PC-9 (cell line): ENCODE measurements at regions not wholly inside any gene's neighbourhood (a gene's known extent, or its start where the extent isn't known, plus 50 kb on each side); places are given as distances from the start of the nearest gene placed in this dataset.
A peak's percentile ranks its signal among the peaks of the same experiment; 100 is the strongest.

Experiments
- BruUV-seq: library from RNA; stranded (reverse); fragments of 400-500 nt; replicated peaks from 2 replicates; lab custom pipeline; 2021; lab: Mats Ljungman, UMichigan
- CTCF ChIA-PET: fragments of 300-600 bp; sonication (Branson Sonifier 250); formaldehyde crosslinking; loops from one replicate; lab custom pipeline; 2022; ENCODE audit warnings: antibody characterized with exemption; lab: Charles Lee
- POLR2A ChIA-PET: fragments of 300-600 bp; sonication (Branson Sonifier 250); formaldehyde crosslinking; loops from one replicate; lab custom pipeline; 2022; ENCODE audit warnings: antibody characterized with exemption; ENCODE audit not compliant: unreplicated experiment; lab: Charles Lee
- DNase-seq, 2 experiments: peaks; one replicate each; pipeline versions ENCODE4 v3.0.0 to v3.0.0-alpha.2; 2015 to 2022; ENCODE audit warnings: mixed read lengths in 1 of 2
- H2AFZ ChIP-seq: fragments of 200-600 bp; sonication (generic); 2 replicates; pipeline ENCODE4 v1.8.1; 2017; ENCODE audit warnings: antibody characterized with exemption
- H3F3A ChIP-seq: fragments of 200-600 bp; sonication (generic); 2 replicates; pipeline ENCODE4 v1.8.1; 2017; ENCODE audit warnings: antibody characterized with exemption, mild to moderate bottlenecking, low read depth; ENCODE audit not compliant: insufficient read depth
- H3K27ac ChIP-seq: fragments of 200-600 bp; sonication (generic); 2 replicates; pipeline ENCODE4 v1.6.1; 2016; ENCODE audit warnings: mixed run types
- H3K27me3 ChIP-seq: fragments of 200-600 bp; sonication (generic); 2 replicates; pipeline ENCODE4 v1.6.1; 2016; ENCODE audit warnings: low read depth, mixed run types; ENCODE audit not compliant: insufficient read depth
- H3K36me3 ChIP-seq: fragments of 200-600 bp; sonication (generic); 2 replicates; pipeline ENCODE4 v1.6.1; 2016; ENCODE audit warnings: low read depth, mixed run types
- H3K4me1 ChIP-seq: fragments of 200-600 bp; sonication (generic); replicated peaks from 2 replicates; pipeline ENCODE4 v1.6.1; 2016; ENCODE audit warnings: mixed run types; ENCODE audit not compliant: insufficient read depth
- H3K4me2 ChIP-seq: fragments of 200-600 bp; sonication (generic); 2 replicates; pipeline ENCODE4 v1.6.1; 2017; ENCODE audit warnings: mixed run types
- H3K4me3 ChIP-seq: fragments of 200-600 bp; sonication (generic); 2 replicates; pipeline ENCODE4 v1.6.1; 2016; ENCODE audit warnings: mixed run types
- H3K79me2 ChIP-seq: fragments of 200-600 bp; sonication (generic); 2 replicates; pipeline ENCODE4 v1.6.1; 2017; ENCODE audit warnings: low read depth, mixed run types
- H3K9me2 ChIP-seq: fragments of 200-600 bp; sonication (generic); 2 replicates; pipeline ENCODE4 v1.8.1; 2017; ENCODE audit warnings: mild to moderate bottlenecking; ENCODE audit not compliant: insufficient read depth
- H3K9me3 ChIP-seq: fragments of 200-600 bp; sonication (generic); 2 replicates; pipeline ENCODE4 v1.8.1; 2016; ENCODE audit warnings: low read depth; ENCODE audit not compliant: insufficient read depth
- H4K20me1 ChIP-seq: fragments of 200-600 bp; sonication (generic); 2 replicates; pipeline ENCODE4 v1.8.1; 2017; ENCODE audit not compliant: insufficient read depth
- CTCF ChIP-seq: fragments of 200-600 bp; sonication (generic); conservative IDR thresholded peaks from 2 replicates; pipeline ENCODE4 v1.6.1; 2017; ENCODE audit warnings: mixed run types, antibody characterized with exemption, mild to moderate bottlenecking, moderate library complexity
- EZH2 ChIP-seq: fragments of 200-600 bp; sonication (generic); IDR thresholded peaks from 2 replicates; pipeline ENCODE4 v1.8.0; 2017; ENCODE audit warnings: antibody characterized with exemption, low read depth
- intact Hi-C: fragments of 100-400 bp; cut with micrococcal nuclease; formaldehyde crosslinking; loops from one replicate; pipeline ENCODE4 v1.10.0; 2022; ENCODE audit not compliant: unreplicated experiment

DNA sequence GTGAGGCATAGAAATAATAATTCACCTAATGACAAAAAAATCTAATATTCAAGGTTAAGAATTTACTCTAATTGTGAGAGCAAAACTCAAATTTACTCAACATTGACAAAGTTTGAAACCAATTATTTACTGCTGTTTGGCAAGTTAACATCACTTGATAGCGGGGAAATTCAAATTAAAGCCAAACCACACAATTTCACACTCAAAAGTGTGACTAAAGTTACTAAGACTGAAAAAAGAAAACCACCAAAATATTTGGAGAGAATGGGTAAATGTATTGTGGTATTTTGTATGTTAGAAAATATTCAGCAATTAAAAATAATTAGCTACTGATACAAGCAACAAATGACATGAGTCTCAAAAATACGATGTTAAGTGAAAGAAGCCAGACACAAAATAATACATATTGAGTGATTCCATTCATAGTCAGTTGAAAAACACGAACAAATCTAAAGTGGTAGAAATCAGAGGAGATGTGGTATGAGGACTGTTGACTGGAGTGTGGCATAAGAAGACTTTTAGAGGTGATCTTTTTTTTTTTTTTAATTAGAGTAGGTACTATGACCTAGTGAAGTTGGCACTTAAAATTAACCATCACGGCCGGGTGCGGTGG lies 541.4 kb upstream of the ATXN8OS start:
- no peaks in the 10 kb centered on the region; the same call in 1 of the 2 replicates for H3K9me2 ChIP-seq
- ChIA-PET POLR2A (no interaction called here), CTCF (interaction anchor here (1.0 kb wide), 1 partner anchor 10 kb away, joined by 7 read pairs; no protein-coding TSS in a partner anchor)
- H3K27me3 ChIP-seq = no peaks in the 10 kb centered on the region
- no peak overlapping the region for H3K27ac ChIP-seq
- H3K79me2 ChIP-seq = no peaks in the 10 kb centered on the region
- no peak for DNase-seq
- H2AFZ ChIP-seq = no peak overlapping the region
- no peaks in the 10 kb centered on the region for H4K20me1 ChIP-seq
- BruUV-seq = no TSS peak
- H3K4me1 ChIP-seq = no peaks in the 10 kb centered on the region
- H3K9me3 ChIP-seq = no peaks in the 10 kb centered on the region
- no peak overlapping the region for H3K4me2 ChIP-seq
- no peak overlapping the region for H3K4me3 ChIP-seq
- H3K36me3 ChIP-seq = no peaks in the 10 kb centered on the region
- intact Hi-C loops = loop anchor here (5.0 kb wide), 1 partner anchor 291 kb away; no protein-coding TSS in a partner anchor
- TF ChIP-seq EZH2 (no peak), CTCF (no peak)
- no peaks in the 10 kb centered on the region for H3F3A ChIP-seq

DNA sequence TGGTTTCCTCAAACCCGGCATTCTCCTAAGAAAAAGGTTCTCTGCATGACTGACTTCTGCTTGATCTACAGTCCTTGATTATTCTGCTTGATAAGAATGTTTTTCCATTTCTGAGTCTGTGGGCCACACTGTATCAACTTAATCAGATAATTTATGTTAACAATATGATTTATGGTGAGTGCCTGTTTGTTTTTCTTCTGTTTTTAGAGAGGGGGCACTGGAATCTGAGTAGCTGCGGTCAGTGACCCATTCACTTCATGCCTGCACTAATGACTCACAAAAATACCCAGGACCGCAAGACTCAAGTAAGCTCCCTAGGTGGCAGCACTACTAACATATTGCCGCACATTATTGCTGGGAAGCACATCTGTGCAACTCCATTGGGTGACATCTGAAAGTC lies 542.3 kb upstream of the ATXN8OS start:
- no peak overlapping the region for H2AFZ ChIP-seq
- ChIA-PET CTCF (interaction anchor here (1.0 kb wide), 1 partner anchor 9 kb away, joined by 7 read pairs; no protein-coding TSS in a partner anchor), POLR2A (no interaction called here)
- no peak overlapping the region for H3K4me3 ChIP-seq
- no peaks in the 10 kb centered on the region for H3K79me2 ChIP-seq
- no peak overlapping the region for H3K27ac ChIP-seq
- H3K36me3 ChIP-seq = no peaks in the 10 kb centered on the region
- H3F3A ChIP-seq = no peaks in the 10 kb centered on the region
- peak; percentile 57 to 59 for DNase-seq
- no peaks in the 10 kb centered on the region; the same call in 1 of the 2 replicates for H3K9me2 ChIP-seq
- no peak for TF ChIP-seq EZH2
- peak; percentile 44 for TF ChIP-seq CTCF
- no peak overlapping the region for H3K4me2 ChIP-seq
- H4K20me1 ChIP-seq = no peaks in the 10 kb centered on the region
- H3K27me3 ChIP-seq = no peaks in the 10 kb centered on the region
- H3K9me3 ChIP-seq = no peaks in the 10 kb centered on the region
- intact Hi-C loops = loop anchor here (5.0 kb wide), 1 partner anchor 292 kb away; no protein-coding TSS in a partner anchor
- BruUV-seq = no TSS peak
- no peaks in the 10 kb centered on the region for H3K4me1 ChIP-seq

GRCh38 chr13:69556540-69557196 lies 551.0 kb upstream of the ATXN8OS start:
- CTCF ChIA-PET = interaction anchor here (0.7 to 1.9 kb wide), 2 partner anchors 9 to 781 kb away, joined by 4 to 7 read pairs; no protein-coding TSS in a partner anchor
- no peak for DNase-seq
- TF ChIP-seq CTCF (no peak), EZH2 (no peak)

More at GRCh38 chr13:69556540-69557196, 551.0 kb upstream of the ATXN8OS start:
- H3K4me3 ChIP-seq = no peak overlapping the region
- no peaks in the 10 kb centered on the region for H3K79me2 ChIP-seq
- POLR2A ChIA-PET = no interaction called here
- H3F3A ChIP-seq = no peaks in the 10 kb centered on the region
- intact Hi-C loops = no loop called here
- no TSS peak for BruUV-seq
- H3K27me3 ChIP-seq = no peaks in the 10 kb centered on the region
- no peak overlapping the region for H3K27ac ChIP-seq
- no peaks in the 10 kb centered on the region for H3K9me3 ChIP-seq
- no peaks in the 10 kb centered on the region for H3K36me3 ChIP-seq
- no peaks in the 10 kb centered on the region for H3K4me1 ChIP-seq
- no peak overlapping the region for H2AFZ ChIP-seq
- H3K9me2 ChIP-seq = no peaks in the 10 kb centered on the region
- no peaks in the 10 kb centered on the region for H4K20me1 ChIP-seq
- no peak overlapping the region for H3K4me2 ChIP-seq
